GM23338 (cell line): ENCODE measurements at regions not wholly inside any gene's neighbourhood (a gene's known extent, or its start where the extent isn't known, plus 50 kb on each side); places are given as distances from the start of the nearest gene placed in this dataset.
A peak's percentile ranks its signal among the peaks of the same experiment; 100 is the strongest.

Experiments used
- ATAC-seq: fragments of 200-7000 bp; cut with Tn5 transposase; 3 replicates; pipeline ENCODE4 v1.9.1; 2020
- DNase-seq: peaks from one replicate; pipeline ENCODE4 v3.0.0-alpha.2; 2015; ENCODE audit warnings: low spot score
- H2AFZ ChIP-seq: fragments of 200-600 bp; sonication (generic); 2 replicates; pipeline ENCODE4 v1.8.0; 2016; ENCODE audit warnings: antibody characterized with exemption, mild to moderate bottlenecking, moderate library complexity
- H3F3A ChIP-seq: fragments of 200-600 bp; sonication (generic); replicated peaks from 2 replicates; pipeline ENCODE4 v1.8.0; 2017; ENCODE audit warnings: antibody characterized with exemption, mixed run types, low read depth
- H3K27ac ChIP-seq: fragments of 200-600 bp; sonication (generic); 2 replicates; pipeline ENCODE4 v1.6.1; 2016; ENCODE audit warnings: low read depth
- H3K27me3 ChIP-seq: fragments of 200-600 bp; sonication (generic); 2 replicates; pipeline ENCODE4 v1.8.0; 2016; ENCODE audit warnings: mild to moderate bottlenecking, mixed run types, moderate library complexity; ENCODE audit not compliant: insufficient read depth
- H3K36me3 ChIP-seq: fragments of 200-600 bp; sonication (generic); 2 replicates; pipeline ENCODE4 v1.8.0; 2016; ENCODE audit warnings: mild to moderate bottlenecking; ENCODE audit not compliant: insufficient read depth
- H3K4me1 ChIP-seq: fragments of 200-600 bp; sonication (generic); 2 replicates; pipeline ENCODE4 v1.8.0; 2016; ENCODE audit warnings: mild to moderate bottlenecking, moderate library complexity; ENCODE audit not compliant: insufficient read depth
- H3K4me2 ChIP-seq: fragments of 200-600 bp; sonication (generic); 2 replicates; pipeline ENCODE4 v1.7.1; 2017; ENCODE audit warnings: mixed run types
- H3K4me3 ChIP-seq: fragments of 200-600 bp; sonication (generic); 2 replicates; pipeline ENCODE4 v1.6.1; 2016; ENCODE audit warnings: mixed run types
- H3K79me2 ChIP-seq: fragments of 200-600 bp; sonication (generic); replicated peaks from 2 replicates; pipeline ENCODE4 v1.8.0; 2017; ENCODE audit warnings: mild to moderate bottlenecking; ENCODE audit not compliant: insufficient read depth
- H3K9me2 ChIP-seq: fragments of 200-600 bp; sonication (generic); 2 replicates; pipeline ENCODE4 v1.8.0; 2017; ENCODE audit not compliant: insufficient read depth
- H4K20me1 ChIP-seq: fragments of 200-600 bp; sonication (generic); replicated peaks from 2 replicates; pipeline ENCODE4 v1.8.0; 2017; ENCODE audit warnings: mild to moderate bottlenecking; ENCODE audit not compliant: insufficient read depth
- H3K27ac Mint-ChIP-seq: 2 replicates; pipeline ENCODE4 v1.8.0; 2020; ENCODE audit warnings: inconsistent platforms, mild to moderate bottlenecking, moderate library complexity, mixed read lengths
- H3K27me3 Mint-ChIP-seq: 3 replicates; pipeline ENCODE4 v1.8.0; 2022; ENCODE audit warnings: low read depth, mild to moderate bottlenecking, moderate library complexity, mixed read lengths, inconsistent platforms; ENCODE audit not compliant: insufficient read depth, poor library complexity
- H3K36me3 Mint-ChIP-seq: 3 replicates; pipeline ENCODE4 v1.8.0; 2021; ENCODE audit warnings: low read depth, mild to moderate bottlenecking, inconsistent platforms, moderate library complexity, mixed read lengths
- H3K4me1 Mint-ChIP-seq: 3 replicates; pipeline ENCODE4 v1.8.0; 2020; ENCODE audit warnings: mild to moderate bottlenecking, inconsistent platforms, mixed read lengths
- H3K4me3 Mint-ChIP-seq: 3 replicates; pipeline ENCODE4 v1.8.0; 2021; ENCODE audit warnings: moderate library complexity, mild to moderate bottlenecking, inconsistent platforms, mixed read lengths
- H3K9me3 Mint-ChIP-seq: 3 replicates; pipeline ENCODE4 v1.8.0; 2020; ENCODE audit warnings: moderate library complexity, mild to moderate bottlenecking, inconsistent platforms, mixed read lengths
- CREB1 ChIP-seq: fragments of 250-450 bp; sonication (Bioruptor Pico); IDR thresholded peaks from 2 replicates; pipeline ENCODE4 v1.5.0; 2020; ENCODE audit warnings: low read depth, mild to moderate bottlenecking, moderate library complexity
- EZH2 ChIP-seq: fragments of 200-600 bp; sonication (generic); IDR thresholded peaks from one replicate; pipeline ENCODE4 v1.8.0; 2017; ENCODE audit warnings: antibody characterized with exemption, mild to moderate bottlenecking, low read depth; ENCODE audit not compliant: unreplicated experiment
- NANOG ChIP-seq: IDR thresholded peaks from 2 replicates; pipeline ENCODE4 v1.6.1; 2016; ENCODE audit warnings: antibody characterized with exemption, borderline replicate concordance
- POLR2AphosphoS5 ChIP-seq: IDR thresholded peaks from 2 replicates; pipeline ENCODE4 v1.6.1; 2016; ENCODE audit warnings: antibody characterized with exemption, low read depth
- STAT1 ChIP-seq: IDR thresholded peaks from one replicate; pipeline ENCODE4 v1.6.1; 2016; ENCODE audit warnings: antibody characterized with exemption; ENCODE audit not compliant: unreplicated experiment
- ZNF331 ChIP-seq: fragments of 250-450 bp; sonication (Bioruptor Pico); IDR thresholded peaks from 2 replicates; pipeline ENCODE4 v1.5.0; 2020; ENCODE audit warnings: low read depth, mild to moderate bottlenecking, moderate library complexity
- TF ChIP-seq, protein P1 (sequence below), 2 experiments: fragments of 200-600 bp in 1 of 2; sonication (generic) in 1 of 2; conservative IDR thresholded peaks; 2 replicates each; pipeline versions ENCODE4 v1.5.1 to v1.6.1; 2016 to 2017; ENCODE audit warnings: antibody characterized with exemption in 2 of 2, low read depth in 2 of 2, mild to moderate bottlenecking in 2 of 2, moderate library complexity in 1 of 2
- TF ChIP-seq, protein P2 (sequence below): IDR thresholded peaks from 2 replicates; pipeline ENCODE4 v1.6.1; 2016; ENCODE audit warnings: antibody characterized with exemption

DNA sequence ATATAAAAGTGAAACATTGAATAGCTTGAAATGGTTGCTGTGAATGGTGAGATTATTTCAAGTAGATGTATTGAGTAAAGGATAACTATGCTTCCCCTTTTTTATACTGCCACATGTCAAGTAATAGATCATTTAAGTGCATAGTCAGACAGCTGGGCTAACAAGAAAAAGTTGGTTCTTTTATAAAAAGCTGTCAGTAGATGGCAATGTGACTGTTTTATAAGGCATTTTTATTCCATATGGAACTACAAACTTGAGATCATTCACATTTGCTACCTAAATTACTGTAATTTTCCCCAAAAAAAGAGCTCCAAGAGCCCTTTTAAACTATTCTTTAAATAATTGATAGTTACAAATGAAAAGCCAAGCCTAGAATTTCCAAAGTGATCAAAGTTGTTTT, 831.0 kb downstream of the C4orf33 start:
- Histone ChIP-seq H3K27ac (no peak overlapping the region), H3K36me3 (no peaks in the 10 kb centered on the region), H3K4me3 (no peak overlapping the region), H3K9me2 (no peaks in the 10 kb centered on the region), H3F3A (no peaks in the 10 kb centered on the region), H3K4me2 (no peak overlapping the region), H3K79me2 (no peaks in the 10 kb centered on the region), H3K4me1 (peaks cover 14% of the 10 kb centered on the region), H3K27me3 (no peaks in the 10 kb centered on the region), H4K20me1 (no peaks in the 10 kb centered on the region), H2AFZ (no peak overlapping the region)
- Mint-ChIP-seq H3K27me3 (peaks cover 2% of the 10 kb centered on the region), H3K27ac (no peak overlapping the region), H3K36me3 (peaks cover 13% of the 10 kb centered on the region; the same call in 2 of the 3 replicates), H3K4me1 (peaks cover 19% of the 10 kb centered on the region), H3K4me3 (no peak overlapping the region), H3K9me3 (no peaks in the 10 kb centered on the region)
- TF ChIP-seq, protein P1, sequence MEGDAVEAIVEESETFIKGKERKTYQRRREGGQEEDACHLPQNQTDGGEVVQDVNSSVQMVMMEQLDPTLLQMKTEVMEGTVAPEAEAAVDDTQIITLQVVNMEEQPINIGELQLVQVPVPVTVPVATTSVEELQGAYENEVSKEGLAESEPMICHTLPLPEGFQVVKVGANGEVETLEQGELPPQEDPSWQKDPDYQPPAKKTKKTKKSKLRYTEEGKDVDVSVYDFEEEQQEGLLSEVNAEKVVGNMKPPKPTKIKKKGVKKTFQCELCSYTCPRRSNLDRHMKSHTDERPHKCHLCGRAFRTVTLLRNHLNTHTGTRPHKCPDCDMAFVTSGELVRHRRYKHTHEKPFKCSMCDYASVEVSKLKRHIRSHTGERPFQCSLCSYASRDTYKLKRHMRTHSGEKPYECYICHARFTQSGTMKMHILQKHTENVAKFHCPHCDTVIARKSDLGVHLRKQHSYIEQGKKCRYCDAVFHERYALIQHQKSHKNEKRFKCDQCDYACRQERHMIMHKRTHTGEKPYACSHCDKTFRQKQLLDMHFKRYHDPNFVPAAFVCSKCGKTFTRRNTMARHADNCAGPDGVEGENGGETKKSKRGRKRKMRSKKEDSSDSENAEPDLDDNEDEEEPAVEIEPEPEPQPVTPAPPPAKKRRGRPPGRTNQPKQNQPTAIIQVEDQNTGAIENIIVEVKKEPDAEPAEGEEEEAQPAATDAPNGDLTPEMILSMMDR (conservative IDR thresholded peaks at IDR 0.05; ENCODE audit: low read depth in 2 of 2): peak; percentile 41 to 44
- TF ChIP-seq NANOG: no peak
- DNase-seq (peak; percentile 21), ATAC-seq (no peak)

DNA sequence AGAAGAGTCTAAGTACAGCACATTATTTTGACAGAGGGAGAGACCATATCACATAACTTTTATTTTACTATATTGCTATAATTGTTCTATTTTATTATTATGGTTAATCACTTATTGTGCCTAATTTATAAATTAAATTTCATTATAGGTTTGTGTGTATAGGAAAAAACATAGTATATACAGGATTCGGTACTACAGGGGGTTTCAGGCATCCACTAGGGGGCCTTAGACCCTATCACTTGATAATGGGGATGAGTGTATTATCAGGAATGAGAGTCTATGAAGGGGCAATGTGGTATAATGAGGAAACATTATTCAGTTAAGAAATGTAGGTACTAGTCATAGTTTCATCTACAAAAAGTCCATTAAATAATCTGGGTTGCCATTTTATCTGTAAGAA, 833.1 kb downstream of the C4orf33 start:
- TF ChIP-seq, protein P1 (conservative IDR thresholded peaks at IDR 0.05; ENCODE audit: low read depth in 2 of 2): peak; percentile 77 to 90
- TF ChIP-seq, protein P2, sequence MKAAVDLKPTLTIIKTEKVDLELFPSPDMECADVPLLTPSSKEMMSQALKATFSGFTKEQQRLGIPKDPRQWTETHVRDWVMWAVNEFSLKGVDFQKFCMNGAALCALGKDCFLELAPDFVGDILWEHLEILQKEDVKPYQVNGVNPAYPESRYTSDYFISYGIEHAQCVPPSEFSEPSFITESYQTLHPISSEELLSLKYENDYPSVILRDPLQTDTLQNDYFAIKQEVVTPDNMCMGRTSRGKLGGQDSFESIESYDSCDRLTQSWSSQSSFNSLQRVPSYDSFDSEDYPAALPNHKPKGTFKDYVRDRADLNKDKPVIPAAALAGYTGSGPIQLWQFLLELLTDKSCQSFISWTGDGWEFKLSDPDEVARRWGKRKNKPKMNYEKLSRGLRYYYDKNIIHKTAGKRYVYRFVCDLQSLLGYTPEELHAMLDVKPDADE: no peak
- Mint-ChIP-seq H3K27me3 (peaks cover 2% of the 10 kb centered on the region), H3K4me1 (peaks cover 19% of the 10 kb centered on the region), H3K27ac (no peak overlapping the region), H3K36me3 (peaks cover 13% of the 10 kb centered on the region; the same call in 2 of the 3 replicates), H3K4me3 (no peak overlapping the region), H3K9me3 (no peaks in the 10 kb centered on the region)
- no peaks in the 10 kb centered on the region for H3K79me2 ChIP-seq
- no peak overlapping the region for H2AFZ ChIP-seq
- H3K9me2 ChIP-seq: no peaks in the 10 kb centered on the region
- no peak overlapping the region for H3K4me2 ChIP-seq
- no peaks in the 10 kb centered on the region for H3F3A ChIP-seq
- H3K36me3 ChIP-seq: no peaks in the 10 kb centered on the region
- H3K27me3 ChIP-seq: no peaks in the 10 kb centered on the region
- no peak overlapping the region for H3K27ac ChIP-seq
- DNase-seq (peak; percentile 70), ATAC-seq (peak; percentile 81)
- peaks cover 14% of the 10 kb centered on the region for H3K4me1 ChIP-seq
- H4K20me1 ChIP-seq: no peaks in the 10 kb centered on the region
- H3K4me3 ChIP-seq: no peak overlapping the region

DNA sequence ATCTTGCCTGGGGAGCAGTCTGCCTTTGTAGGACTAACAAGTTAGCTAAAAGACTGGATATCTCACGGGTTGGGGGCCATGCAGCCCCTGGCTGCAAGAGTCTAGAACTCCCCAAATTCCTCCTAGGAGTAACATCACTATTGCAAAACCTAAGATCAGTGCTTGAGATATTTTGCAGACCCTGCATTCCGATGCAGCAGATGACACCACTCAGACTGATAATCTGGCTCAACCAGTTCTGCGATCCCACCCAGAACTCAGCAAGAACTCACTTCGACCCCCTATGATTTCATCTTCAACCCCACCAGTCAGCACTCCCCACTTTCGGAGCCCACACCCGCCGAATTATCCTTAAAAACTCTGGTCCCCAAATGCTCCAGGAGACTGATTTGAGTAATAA, 834.0 kb downstream of the C4orf33 start:
- H3K27ac Mint-ChIP-seq: peak overlapping the region; percentile 50
- no peak overlapping the region for H3K4me3 ChIP-seq
- no peaks in the 10 kb centered on the region for H3K9me3 Mint-ChIP-seq
- no peaks in the 10 kb centered on the region for H3K79me2 ChIP-seq
- no peaks in the 10 kb centered on the region for H4K20me1 ChIP-seq
- peak overlapping the region; percentile 15; the same call in 1 of the 2 replicates for H3K4me2 ChIP-seq
- H3K4me1 Mint-ChIP-seq: peaks cover 17% of the 10 kb centered on the region
- no peak overlapping the region for H3K4me3 Mint-ChIP-seq
- H3K36me3 ChIP-seq: no peaks in the 10 kb centered on the region
- DNase-seq (no peak), ATAC-seq (no peak)
- H3K27me3 Mint-ChIP-seq: peaks cover 2% of the 10 kb centered on the region
- H3F3A ChIP-seq: no peaks in the 10 kb centered on the region
- H2AFZ ChIP-seq: no peak overlapping the region
- H3K36me3 Mint-ChIP-seq: peaks cover 13% of the 10 kb centered on the region; the same call in 2 of the 3 replicates
- TF ChIP-seq CREB1 (CRISPR knock-in tag): no peak
- TF ChIP-seq NANOG: no peak
- no peak for TF ChIP-seq STAT1
- TF ChIP-seq, protein P2: no peak
- TF ChIP-seq ZNF331 (CRISPR knock-in tag): no peak
- no peak for TF ChIP-seq POLR2AphosphoS5
- TF ChIP-seq EZH2: no peak
- H3K4me1 ChIP-seq: peaks cover 14% of the 10 kb centered on the region
- H3K27me3 ChIP-seq: no peaks in the 10 kb centered on the region
- no peak overlapping the region for H3K27ac ChIP-seq
- no peaks in the 10 kb centered on the region for H3K9me2 ChIP-seq
